Pancreas (tissue), 10 donors: ENCODE measurements at regions not wholly inside any gene's neighbourhood (a gene's known extent, or its start where the extent isn't known, plus 50 kb on each side); places are given as distances from the start of the nearest gene placed in this dataset.
A peak's percentile ranks its signal among the peaks of the same experiment; 100 is the strongest.
"Not testable (repeated sequence)": the region's sequence is repeated elsewhere in the genome, so short reads cannot be mapped to it uniquely, and the experiment has no call there.

ENCODE experiments used
- ATAC-seq, 4 donors: fragments of 200-7000 bp; cut with Tn5 transposase; one replicate each; pipeline versions ENCODE4 v1.8.0 to v1.9.1; 2020; ENCODE audit warnings: mild to moderate bottlenecking in 4 of 4, moderate library complexity in 4 of 4
- DNase-seq, 6 donors: peaks; one replicate each; pipeline ENCODE4 v3.0.0-alpha.2; 2020
- FAIRE-seq: peaks from 2 replicates; lab custom pipeline; 2012; peaks lifted over from hg19 to GRCh38; lab: Jason Lieb, UNC
- H3K27ac ChIP-seq, 4 donors: fragments of 200-600 bp; sonication (generic); 1 replicate in 3 of 4; 2 replicates in 1 of 4; pipeline versions ENCODE4 v1.5.0 to v1.8.0; 2020
- H3K27me3 ChIP-seq, 4 donors: fragments of 200-600 bp; one replicate each; pipeline ENCODE4 v1.8.0; 2021
- H3K36me3 ChIP-seq, 3 donors: fragments of 200-600 bp; sonication (generic) in 1 of 3; one replicate each; pipeline versions ENCODE4 v1.5.0 to v1.8.0; 2020 to 2021
- H3K4me1 ChIP-seq, 3 donors: fragments of 200-600 bp; one replicate each; pipeline ENCODE4 v1.8.0; 2021
- H3K4me3 ChIP-seq, 4 donors: fragments of 200-600 bp; sonication (generic) in 2 of 4; one replicate each; pipeline versions ENCODE4 v1.5.0 to v1.8.0; 2020 to 2021
- H3K9me3 ChIP-seq, 4 donors: fragments of 200-600 bp; one replicate each; pipeline ENCODE4 v1.8.0; 2021
- WGBS, 2 donors: extraction: QIAGEN DNeasy Blood & Tissue Kit; methylation state at CpG; one replicate each; pipeline ENCODE4 v1.1.7; 2013; 5-methylcytosine and 5-hydroxymethylcytosine counted together
- intact Hi-C, 3 donors: fragments of 100-400 bp; cut with DNase I; formaldehyde crosslinking; loops; one replicate each; pipeline versions ENCODE4 v1.11.1 to v1.14.2; 2022
- TF ChIP-seq, protein P1 (sequence below), 4 donors: fragments of 200-600 bp; sonication (generic) in 3 of 4; IDR thresholded peaks; one replicate each; pipeline versions ENCODE4 v1.5.0 to v1.8.0; 2021; ENCODE audit warnings: antibody characterized with exemption in 4 of 4
- donor health status: healthy with polysubstance abuse.
- donor health status: DM: no; HTN: no; CAD: no; lungs with moderate emphysema.
- donor health status: DM: no; HTN: no; CAD: no.
- donor health status: control.
- donor health status: control.
- donor health status: Bipolar disorder and iron deficiency.
- donor health status: DM: yes; HTN: yes; CAD: no.
- donor health status: DM: no; HTN: no; CAD: no.
- donor health status: DM: no; HTN: no; CAD: no.
- donor health status: DM: yes; HTN: yes; CAD: no.

DNA sequence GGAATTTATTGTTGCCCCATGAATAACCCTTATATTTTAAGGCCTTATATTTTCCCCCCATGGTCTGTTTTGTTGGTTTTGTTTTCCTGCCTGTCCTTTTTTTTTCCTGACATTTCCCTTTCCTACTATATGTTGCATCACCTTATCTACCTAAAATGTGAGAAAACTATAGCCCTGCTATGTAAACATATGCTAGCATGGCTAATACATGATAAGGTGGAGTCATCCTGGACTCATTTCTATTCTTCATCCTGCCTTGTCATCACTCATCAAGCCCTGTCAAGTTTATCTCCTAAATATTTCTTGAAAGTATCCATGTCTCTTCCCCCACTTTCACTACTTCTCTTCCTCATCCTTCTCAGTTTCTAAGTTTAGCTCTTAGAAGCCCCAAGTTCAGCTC is 2168.8 kb upstream of the RAG2 start:
- ATAC-seq (no peak), FAIRE-seq (no peak), DNase-seq (no peak)
- Histone ChIP-seq H3K36me3 (no peaks in the 10 kb centered on the region), H3K9me3 (no peaks in the 10 kb centered on the region), H3K27ac (no peak overlapping the region), H3K27me3 (no peaks in the 10 kb centered on the region), H3K4me3 (no peak overlapping the region), H3K4me1 (no peaks in the 10 kb centered on the region)
- intact Hi-C loops, result no loop called here
- TF ChIP-seq, protein P1, sequence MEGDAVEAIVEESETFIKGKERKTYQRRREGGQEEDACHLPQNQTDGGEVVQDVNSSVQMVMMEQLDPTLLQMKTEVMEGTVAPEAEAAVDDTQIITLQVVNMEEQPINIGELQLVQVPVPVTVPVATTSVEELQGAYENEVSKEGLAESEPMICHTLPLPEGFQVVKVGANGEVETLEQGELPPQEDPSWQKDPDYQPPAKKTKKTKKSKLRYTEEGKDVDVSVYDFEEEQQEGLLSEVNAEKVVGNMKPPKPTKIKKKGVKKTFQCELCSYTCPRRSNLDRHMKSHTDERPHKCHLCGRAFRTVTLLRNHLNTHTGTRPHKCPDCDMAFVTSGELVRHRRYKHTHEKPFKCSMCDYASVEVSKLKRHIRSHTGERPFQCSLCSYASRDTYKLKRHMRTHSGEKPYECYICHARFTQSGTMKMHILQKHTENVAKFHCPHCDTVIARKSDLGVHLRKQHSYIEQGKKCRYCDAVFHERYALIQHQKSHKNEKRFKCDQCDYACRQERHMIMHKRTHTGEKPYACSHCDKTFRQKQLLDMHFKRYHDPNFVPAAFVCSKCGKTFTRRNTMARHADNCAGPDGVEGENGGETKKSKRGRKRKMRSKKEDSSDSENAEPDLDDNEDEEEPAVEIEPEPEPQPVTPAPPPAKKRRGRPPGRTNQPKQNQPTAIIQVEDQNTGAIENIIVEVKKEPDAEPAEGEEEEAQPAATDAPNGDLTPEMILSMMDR (IDR thresholded peaks at IDR 0.05), result no peak

DNA sequence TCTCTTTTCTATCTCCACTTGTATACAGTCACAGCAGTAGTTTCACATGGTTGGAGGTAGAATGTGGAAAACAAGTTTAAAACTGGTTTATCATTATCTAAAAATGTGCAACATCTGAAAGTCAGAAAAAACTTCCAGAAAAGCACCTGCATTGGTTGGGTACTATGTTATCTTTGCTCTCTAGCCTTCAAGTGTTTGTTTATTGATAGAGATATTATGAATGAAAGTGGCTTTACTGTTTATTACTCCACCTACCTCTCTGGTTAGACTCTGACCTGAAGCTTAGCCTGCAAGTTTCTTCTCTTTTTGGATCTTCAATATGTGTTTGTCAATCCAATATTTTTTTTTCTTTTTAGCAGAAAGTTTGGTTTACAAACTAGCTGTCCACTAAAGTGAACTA is 2161.4 kb upstream of the RAG2 start:
- intact Hi-C loops, result no loop called here
- Histone ChIP-seq H3K4me1 (peaks cover 0 to 8% (median 0%) of the 10 kb centered on the region in 3 donors), H3K4me3 (no peak overlapping the region), H3K9me3 (no peaks in the 10 kb centered on the region), H3K27me3 (no peaks in the 10 kb centered on the region), H3K36me3 (no peaks in the 10 kb centered on the region), H3K27ac (no peak overlapping the region)
- TF ChIP-seq, protein P1 (IDR thresholded peaks at IDR 0.05), result no peak
- DNase-seq (no peak), ATAC-seq (peak in 3 of 4 donors; percentile 43 to 74 (median 68)), FAIRE-seq (no peak)

DNA sequence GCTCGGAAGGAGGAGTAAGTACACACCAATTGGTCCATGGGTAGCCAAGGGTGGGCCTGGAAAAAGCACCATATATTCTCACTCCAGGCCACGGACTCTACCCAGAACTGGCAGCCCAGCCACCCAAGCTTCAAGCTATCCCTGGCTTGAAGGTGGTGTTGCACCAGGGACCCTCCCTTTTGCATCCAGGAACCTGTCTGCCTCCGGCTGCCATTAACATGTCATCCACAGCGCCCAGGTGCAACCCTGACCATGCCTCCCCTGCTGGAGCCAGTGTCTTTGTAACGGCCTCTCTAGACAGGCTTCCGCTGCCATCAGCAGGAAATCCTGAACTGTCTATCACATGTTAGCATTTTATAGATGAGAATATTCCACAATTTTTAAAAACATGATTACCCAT is 2158.5 kb upstream of the RAG2 start:
- DNase-seq (no peak), FAIRE-seq (no peak), ATAC-seq (no peak)
- no peak overlapping the region for H3K4me3 ChIP-seq
- intact Hi-C loops, result no loop called here
- 92 to 98% methylated on average over 6 of the region's 6 CpGs for WGBS, 2 donors
- H3K36me3 ChIP-seq, result no peaks in the 10 kb centered on the region
- no peaks in the 10 kb centered on the region for H3K27me3 ChIP-seq
- no peak overlapping the region for H3K27ac ChIP-seq
- peaks cover 0 to 8% (median 0%) of the 10 kb centered on the region in 3 donors for H3K4me1 ChIP-seq
- TF ChIP-seq, protein P1 (IDR thresholded peaks at IDR 0.05), result no peak
- no peaks in the 10 kb centered on the region for H3K9me3 ChIP-seq

DNA sequence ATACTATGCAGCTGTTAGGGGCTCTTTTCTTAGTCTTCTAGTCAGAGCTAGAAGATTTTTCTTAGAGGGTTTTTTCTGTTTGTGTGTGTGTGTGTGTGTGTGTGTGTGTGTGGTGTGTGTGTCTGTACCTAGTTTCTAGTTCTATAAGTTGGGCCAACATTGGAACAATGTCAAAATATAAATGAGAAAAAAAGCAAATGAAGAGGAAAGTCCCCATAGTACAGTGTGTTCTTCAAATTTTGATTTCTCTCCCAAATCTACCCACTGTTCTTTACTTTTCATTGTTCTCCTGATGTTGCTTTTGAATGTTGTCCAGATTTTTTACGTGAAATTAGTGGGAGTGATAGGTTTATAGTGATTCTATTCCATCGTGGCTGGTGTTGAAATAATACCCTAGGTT is 2153.4 kb upstream of the RAG2 start:
- intact Hi-C loops, result no loop called here
- Histone ChIP-seq H3K27ac (no peak overlapping the region), H3K4me1 (no peaks in the 10 kb centered on the region), H3K9me3 (no peaks in the 10 kb centered on the region), H3K36me3 (no peaks in the 10 kb centered on the region), H3K27me3 (no peaks in the 10 kb centered on the region), H3K4me3 (no peak overlapping the region)
- 45 to 56% methylated on average over 2 of the region's 2 CpGs for WGBS, 2 donors
- no peak for ATAC-seq
- no peak for DNase-seq
- no peak for FAIRE-seq
- TF ChIP-seq, protein P1 (IDR thresholded peaks at IDR 0.05), result no peak

DNA sequence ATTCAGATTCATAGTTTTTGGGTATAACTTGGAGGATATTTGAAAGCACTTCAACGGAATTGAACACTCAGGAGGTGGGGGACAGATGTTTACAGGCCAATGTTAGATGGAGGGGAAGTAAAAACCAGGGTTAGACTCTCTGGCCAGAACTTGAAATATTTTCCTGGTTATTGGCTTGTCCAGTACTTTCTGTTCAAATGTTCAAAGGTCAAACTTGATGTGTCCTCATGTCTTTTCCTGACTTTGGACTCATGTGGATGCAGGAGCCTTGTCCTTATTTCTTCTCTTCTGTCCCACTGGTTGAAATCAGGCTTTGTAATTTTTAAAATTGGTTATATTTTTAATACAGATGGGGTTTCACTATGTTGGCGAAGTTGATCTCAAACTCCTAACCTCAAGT is 2148.5 kb upstream of the RAG2 start:
- intact Hi-C loops, H3K4me3 ChIP-seq, H3K9me3 ChIP-seq, H3K36me3 ChIP-seq, H3K27me3 ChIP-seq, H3K27ac ChIP-seq, DNase-seq, ATAC-seq, H3K4me1 ChIP-seq, FAIRE-seq: not testable (repeated sequence)
- WGBS, 2 donors, result 77 to 78% methylated on average over 2 of the region's 2 CpGs

DNA sequence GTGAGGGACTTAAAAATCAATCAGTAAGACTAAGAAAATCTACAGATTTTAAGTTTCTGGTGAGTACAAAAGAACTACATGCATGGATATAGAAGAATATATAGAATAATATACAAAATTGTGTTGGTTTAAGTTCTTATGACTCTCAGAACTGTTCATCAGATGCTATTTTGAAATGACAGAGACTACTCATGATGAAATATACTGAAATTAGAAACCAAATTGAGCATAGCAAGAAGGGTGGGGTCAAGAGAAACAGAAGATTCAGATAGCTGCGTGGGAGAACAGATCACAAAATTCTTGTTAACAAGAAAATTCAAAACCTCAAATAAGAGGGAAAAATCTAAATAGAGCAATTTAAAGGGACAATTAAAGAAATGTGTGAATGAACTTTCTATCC is 2125.3 kb upstream of the RAG2 start:
- no peaks in the 10 kb centered on the region for H3K27me3 ChIP-seq
- ATAC-seq (no peak), FAIRE-seq (no peak), DNase-seq (no peak)
- no peaks in the 10 kb centered on the region for H3K4me1 ChIP-seq
- 78 to 85% methylated on average over 1 of the region's 1 CpG for WGBS, 2 donors
- TF ChIP-seq, protein P1 (IDR thresholded peaks at IDR 0.05), result no peak
- H3K9me3 ChIP-seq, result no peaks in the 10 kb centered on the region
- intact Hi-C loops, result no loop called here
- H3K27ac ChIP-seq, result no peak overlapping the region
- H3K36me3 ChIP-seq, result no peaks in the 10 kb centered on the region
- H3K4me3 ChIP-seq, result no peak overlapping the region
